Endothelial cell of umbilical vein (primary cell): ENCODE measurements at regions not wholly inside any gene's neighbourhood (a gene's known extent, or its start where the extent isn't known, plus 50 kb on each side); places are given as distances from the start of the nearest gene placed in this dataset.
"Not testable (repeated sequence)": the region's sequence is repeated elsewhere in the genome, so short reads cannot be mapped to it uniquely, and the experiment has no call there.

Experiments used
- BruUV-seq: library from RNA; stranded (reverse); fragments of 400-500 nt; replicated peaks from 2 replicates; lab custom pipeline; 2021; lab: Mats Ljungman, UMichigan
- CTCF ChIA-PET: fragments of 300-600, 350-600 bp; sonication (Branson Sonifier 250); formaldehyde crosslinking; loops from one replicate; lab custom pipeline; 2021; ENCODE audit warnings: antibody characterized with exemption, inconsistent platforms; lab: Charles Lee
- POLR2A ChIA-PET: fragments of 300-600, 350-600 bp; sonication (Branson Sonifier 250); formaldehyde crosslinking; loops from one replicate; lab custom pipeline; 2021; ENCODE audit warnings: antibody characterized with exemption, inconsistent platforms; lab: Charles Lee
- DNase-seq: peaks from one replicate; pipeline ENCODE4 v3.0.0-alpha.2; 2011; ENCODE audit warnings: low read depth, low spot score
- FAIRE-seq: peaks from 2 replicates; lab custom pipeline; 2011; peaks lifted over from hg19 to GRCh38; lab: Jason Lieb, UNC
- H2AFZ ChIP-seq: 2 replicates; pipeline ENCODE4 v1.6.0; 2012; ENCODE audit warnings: low read depth, low read length, control low read depth, inconsistent platforms
- H3K27ac ChIP-seq: 2 replicates; pipeline ENCODE4 v1.5.1; 2011; ENCODE audit warnings: low read depth, mild to moderate bottlenecking, control low read depth, low read length, moderate library complexity; ENCODE audit not compliant: insufficient read depth
- H3K27me3 ChIP-seq, 2 experiments: 2 replicates each; pipeline versions ENCODE4 v1.6.0 to v1.6.1; 2011; ENCODE audit warnings: low read length in 2 of 2, mixed read lengths in 1 of 2; ENCODE audit not compliant: control insufficient read depth in 2 of 2, insufficient read depth in 2 of 2
- H3K36me3 ChIP-seq, 2 experiments: 2 replicates in 1 of 2; 3 replicates in 1 of 2; pipeline ENCODE4 v1.5.1; 2011; ENCODE audit warnings: low read length in 2 of 2, mild to moderate bottlenecking in 1 of 2, moderate library complexity in 1 of 2; ENCODE audit not compliant: control insufficient read depth in 2 of 2, insufficient read depth in 2 of 2; ENCODE audit errors: extremely low read depth in 1 of 2
- H3K4me1 ChIP-seq: 3 replicates; pipeline ENCODE4 v1.5.1; 2011; ENCODE audit warnings: mild to moderate bottlenecking, low read length; ENCODE audit not compliant: control insufficient read depth, insufficient read depth; ENCODE audit errors: extremely low read depth
- H3K4me2 ChIP-seq: 2 replicates; pipeline ENCODE4 v1.6.1; 2011; ENCODE audit warnings: low read length, control low read depth, mixed read lengths; ENCODE audit not compliant: insufficient read depth
- H3K4me3 ChIP-seq, 3 experiments: fragments of 200-600 bp in 1 of 3; sonication (generic), shearing (Covaris generic) in 1 of 3; replicated peaks in 1 of 3; 2 replicates each; pipeline ENCODE4 v1.5.1; 2011 to 2016; ENCODE audit warnings: control low read depth in 3 of 3, low read length in 3 of 3, mild to moderate bottlenecking in 2 of 3, inconsistent platforms in 1 of 3, low read depth in 1 of 3, moderate library complexity in 1 of 3; ENCODE audit not compliant: insufficient read depth in 1 of 3
- H3K79me2 ChIP-seq: 2 replicates; pipeline ENCODE4 v1.6.0; 2012; ENCODE audit warnings: low read length, inconsistent platforms; ENCODE audit not compliant: control insufficient read depth, insufficient read depth
- H3K9ac ChIP-seq: replicated peaks from 2 replicates; pipeline ENCODE3; 2011; ENCODE audit warnings: low read length, control low read depth; ENCODE audit not compliant: insufficient read depth; ENCODE audit errors: extremely low read depth
- H3K9me1 ChIP-seq: replicated peaks from 3 replicates; pipeline ENCODE4 v1.6.0; 2011; ENCODE audit warnings: mild to moderate bottlenecking, low read length; ENCODE audit not compliant: control insufficient read depth, insufficient read depth; ENCODE audit errors: extremely low read depth
- H3K9me3 ChIP-seq: replicated peaks from 2 replicates; pipeline ENCODE4 v1.5.1; 2012; ENCODE audit warnings: low read length, inconsistent platforms; ENCODE audit not compliant: control insufficient read depth, insufficient read depth
- H4K20me1 ChIP-seq: replicated peaks from 2 replicates; pipeline ENCODE3; 2011; ENCODE audit warnings: mild to moderate bottlenecking, low read length; ENCODE audit not compliant: control insufficient read depth, insufficient read depth; ENCODE audit errors: extremely low read depth
- FOS ChIP-seq: IDR thresholded peaks from 2 replicates; pipeline ENCODE4 v1.6.1; 2011; ENCODE audit warnings: mild to moderate bottlenecking, low read length, moderate library complexity, borderline replicate concordance; ENCODE audit not compliant: insufficient read depth
- GATA2 ChIP-seq: IDR thresholded peaks from 2 replicates; pipeline ENCODE4 v1.7.0; 2011; ENCODE audit warnings: low read depth, mild to moderate bottlenecking, moderate library complexity, mixed read lengths, low read length; ENCODE audit not compliant: insufficient read length, insufficient read depth
- MYC ChIP-seq: IDR thresholded peaks from one replicate; pipeline ENCODE4 v1.6.1; 2011; ENCODE audit warnings: mild to moderate bottlenecking, low read depth, low read length
- dilution Hi-C: fragments of 300-500 bp; cut with MboI; formaldehyde crosslinking; loops from one replicate; pipeline ENCODE4 v1.15.0; 2019; ENCODE audit warnings: low sequenced_read_pairs; ENCODE audit not compliant: extremely low pct_ligation_motif_present
- intact Hi-C: fragments of 100-400 bp; cut with micrococcal nuclease; formaldehyde crosslinking; loops from one replicate; pipeline ENCODE4 v1.10.0; 2022
- TF ChIP-seq, protein P1 (sequence below): IDR thresholded peaks from 2 replicates; pipeline ENCODE4 v1.6.1; 2011; ENCODE audit not compliant: insufficient read depth, insufficient read length

DNA sequence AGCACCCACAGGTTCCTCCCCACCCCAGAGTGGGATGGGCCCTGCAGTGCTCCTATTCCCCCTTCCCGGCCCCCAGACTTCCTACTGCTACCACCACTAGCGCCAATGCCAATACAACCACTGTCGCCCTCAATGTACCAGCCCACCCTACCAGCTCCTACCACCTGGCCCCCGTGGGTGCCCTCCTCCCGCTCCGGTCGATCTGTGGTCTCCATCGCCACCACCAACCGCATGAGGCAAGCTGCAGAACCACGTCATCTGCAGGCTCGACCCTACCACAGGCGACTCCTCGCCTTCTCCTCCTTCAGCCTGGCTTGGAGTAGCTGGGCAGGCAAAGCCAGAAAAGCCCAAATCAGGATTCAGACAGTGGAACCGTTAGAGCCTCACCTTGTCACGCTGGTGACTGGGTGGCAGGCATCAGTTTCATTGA is 179.3 kb downstream of the POTEB3 start:
- no peak overlapping the region for H3K27ac ChIP-seq
- no peaks in the 10 kb centered on the region for H3K36me3 ChIP-seq
- H3K27me3 ChIP-seq: no peaks in the 10 kb centered on the region
- ChIA-PET POLR2A (no interaction called here), CTCF (no interaction called here)
- no peak for DNase-seq
- no peak for FAIRE-seq
- intact Hi-C loops (no loop called here), dilution Hi-C loops (no loop called here)
- H4K20me1 ChIP-seq: no peaks in the 10 kb centered on the region
- H3K9me3 ChIP-seq: peaks cover 16% of the 10 kb centered on the region
- BruUV-seq: no TSS peak
- no peak overlapping the region for H3K4me3 ChIP-seq
- TF ChIP-seq MYC (no peak), FOS (no peak), GATA2 (no peak)
- TF ChIP-seq, protein P1, sequence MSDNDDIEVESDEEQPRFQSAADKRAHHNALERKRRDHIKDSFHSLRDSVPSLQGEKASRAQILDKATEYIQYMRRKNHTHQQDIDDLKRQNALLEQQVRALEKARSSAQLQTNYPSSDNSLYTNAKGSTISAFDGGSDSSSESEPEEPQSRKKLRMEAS: no peak
- H3K4me1 ChIP-seq: no peaks in the 10 kb centered on the region
- no peak overlapping the region for H2AFZ ChIP-seq
- H3K4me2 ChIP-seq: no peak overlapping the region
- no peaks in the 10 kb centered on the region for H3K79me2 ChIP-seq
- H3K9me1 ChIP-seq: no peaks in the 10 kb centered on the region
- H3K9ac ChIP-seq: no peak overlapping the region

- H3K36me3 ChIP-seq, BruUV-seq, CTCF ChIA-PET, DNase-seq, H3K27me3 ChIP-seq, H3K4me1 ChIP-seq, H3K9ac ChIP-seq, intact Hi-C loops, H3K4me3 ChIP-seq, FAIRE-seq, H4K20me1 ChIP-seq, dilution Hi-C loops, H3K27ac ChIP-seq, H3K9me1 ChIP-seq, H2AFZ ChIP-seq, H3K79me2 ChIP-seq, POLR2A ChIA-PET, H3K4me2 ChIP-seq: not testable (repeated sequence)
- H3K9me3 ChIP-seq: peaks cover 13% of the 10 kb centered on the region
These were observed 181.7 kb downstream of the POTEB3 start for GRCh38 chr15:21258635-21259034.

DNA sequence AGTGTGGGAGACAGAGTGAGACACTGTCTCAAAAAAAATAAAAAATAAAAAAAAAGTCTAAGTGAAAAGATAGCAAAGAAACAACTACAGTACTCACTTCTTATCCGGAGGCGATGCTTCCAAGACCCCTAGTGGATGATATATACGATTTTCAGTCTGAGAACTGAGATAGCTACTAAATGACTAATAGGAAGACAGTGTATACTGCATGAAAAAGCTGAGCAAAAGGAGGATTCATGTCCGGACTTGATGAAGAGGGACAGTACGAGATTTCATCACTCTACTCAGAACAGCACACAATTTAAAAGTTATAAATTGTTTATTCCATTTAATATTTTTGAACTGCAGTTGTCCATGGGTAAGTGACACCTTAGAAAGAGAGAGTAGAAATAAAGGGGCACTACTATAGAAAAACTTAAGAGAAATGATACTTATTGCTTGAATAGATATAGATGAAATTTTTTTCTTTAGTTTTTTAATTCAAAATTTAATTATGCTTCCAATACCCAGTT is 190.7 kb downstream of the POTEB3 start:
- H3K9me3 ChIP-seq, H3K4me1 ChIP-seq, H2AFZ ChIP-seq, H3K9ac ChIP-seq, CTCF ChIA-PET, dilution Hi-C loops, intact Hi-C loops, POLR2A ChIA-PET, H3K9me1 ChIP-seq, H3K36me3 ChIP-seq, BruUV-seq, H3K4me3 ChIP-seq, DNase-seq, H3K4me2 ChIP-seq, H3K27ac ChIP-seq, FAIRE-seq, H3K79me2 ChIP-seq, H3K27me3 ChIP-seq, H4K20me1 ChIP-seq: not testable (repeated sequence)
